Chondrocyte (in vitro differentiated cells): ENCODE measurements at regions not wholly inside any gene's neighbourhood (a gene's known extent, or its start where the extent isn't known, plus 50 kb on each side); places are given as distances from the start of the nearest gene placed in this dataset.
A peak's percentile ranks its signal among the peaks of the same experiment; 100 is the strongest.
"Not testable (repeated sequence)": the region's sequence is repeated elsewhere in the genome, so short reads cannot be mapped to it uniquely, and the experiment has no call there.

ENCODE experiments used
- DNase-seq: peaks from one replicate; pipeline ENCODE4 v3.0.0; 2021; ENCODE audit warnings: mixed read lengths, low spot score
- H3K27ac Mint-ChIP-seq: one replicate; pipeline ENCODE4 v1.8.0; 2021; ENCODE audit warnings: mild to moderate bottlenecking, moderate library complexity, mixed read lengths; ENCODE audit not compliant: unreplicated experiment
- H3K27me3 Mint-ChIP-seq: 2 replicates; pipeline ENCODE4 v1.8.0; 2021; ENCODE audit warnings: low read depth, mixed read lengths
- H3K36me3 Mint-ChIP-seq: 2 replicates; pipeline ENCODE4 v1.8.0; 2021; ENCODE audit warnings: low read depth, mixed read lengths
- H3K4me1 Mint-ChIP-seq: 2 replicates; pipeline ENCODE4 v1.8.0; 2021; ENCODE audit warnings: low read depth, mild to moderate bottlenecking, mixed read lengths
- H3K4me3 Mint-ChIP-seq: one replicate; pipeline ENCODE4 v1.8.0; 2021; ENCODE audit warnings: mild to moderate bottlenecking, moderate library complexity, mixed read lengths; ENCODE audit not compliant: unreplicated experiment
- H3K9me3 Mint-ChIP-seq: 2 replicates; pipeline ENCODE4 v1.8.0; 2021; ENCODE audit warnings: low read depth, mixed read lengths
- CTCF ChIP-seq: fragments of 200-600 bp; sonication (generic); IDR thresholded peaks from 2 replicates; pipeline ENCODE4 v1.5.0; 2021; ENCODE audit warnings: antibody characterized with exemption, mild to moderate bottlenecking, moderate library complexity

DNA sequence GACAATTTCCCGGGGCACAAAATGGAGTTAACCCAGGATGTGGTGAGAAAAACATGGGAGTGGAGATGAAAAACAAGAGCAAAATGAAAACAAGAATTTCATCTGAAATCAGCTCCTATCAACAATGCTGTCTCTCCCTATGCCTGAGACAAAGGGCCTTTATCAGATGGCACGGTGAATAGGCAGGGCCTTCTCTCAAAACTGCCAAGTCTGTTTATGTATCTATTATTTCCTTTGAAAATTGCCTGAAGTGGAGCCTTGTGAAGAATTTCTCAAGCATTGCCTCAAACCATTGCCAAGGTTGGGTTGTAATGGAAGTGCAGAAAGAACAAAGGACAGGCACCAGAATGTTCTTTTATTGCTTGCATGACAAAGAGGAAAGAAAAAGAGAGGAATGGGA lies 74.7 kb downstream of the BTBD3 start:
- Mint-ChIP-seq H3K4me1 (no peaks in the 10 kb centered on the region), H3K36me3 (no peaks in the 10 kb centered on the region), H3K27me3 (peaks cover 1% of the 10 kb centered on the region)

GRCh38 chr20:11993886-11994461 lies 76.3 kb downstream of the BTBD3 start:
- no peaks in the 10 kb centered on the region for H3K36me3 Mint-ChIP-seq
- TF ChIP-seq CTCF, result no peak

More for the DNA sequence above, 74.7 kb downstream of the BTBD3 start:
- DNase-seq, result no peak
- H3K27ac Mint-ChIP-seq, result no peak overlapping the region
- H3K9me3 Mint-ChIP-seq, result peaks cover 4% of the 10 kb centered on the region
- no peak overlapping the region for H3K4me3 Mint-ChIP-seq
- no peak for TF ChIP-seq CTCF

DNA sequence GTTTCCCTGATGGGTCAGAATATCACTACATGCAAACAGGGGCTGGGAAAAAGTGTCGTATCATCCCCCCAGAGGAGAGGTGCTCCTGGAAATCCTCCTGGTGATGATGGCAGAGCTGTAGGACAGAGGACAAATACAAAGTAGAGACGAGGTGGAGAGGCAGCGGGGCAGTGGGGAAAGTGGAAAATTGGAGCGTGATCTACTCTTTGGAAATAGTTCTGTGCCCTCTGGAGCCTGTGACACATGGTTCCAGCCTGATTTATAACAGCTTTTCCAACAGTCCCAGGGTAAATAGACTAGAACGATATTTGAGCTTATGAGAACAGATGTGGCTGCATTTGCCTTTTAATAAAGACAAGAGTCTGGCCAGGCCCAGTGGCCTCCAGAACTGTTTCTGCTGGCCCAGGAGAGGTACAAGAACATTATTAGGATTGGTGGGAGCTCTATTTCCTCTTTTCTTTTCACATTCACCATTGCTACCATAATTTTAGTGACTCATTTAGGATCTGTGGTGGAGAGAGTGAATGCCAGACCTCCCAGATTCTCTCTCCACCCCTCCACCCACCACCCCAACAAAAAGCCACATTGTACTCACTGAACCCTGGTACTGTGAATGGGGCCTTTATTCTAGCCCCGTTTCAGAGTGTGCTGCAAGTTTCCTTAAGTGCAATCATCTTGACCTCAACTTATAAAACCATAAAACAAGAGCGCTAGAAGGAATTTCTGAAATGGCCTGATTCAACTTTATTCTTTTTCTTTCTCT lies 78.3 kb downstream of the BTBD3 start:
- H3K27ac Mint-ChIP-seq, result no peak overlapping the region
- peaks cover 4% of the 10 kb centered on the region for H3K9me3 Mint-ChIP-seq
- no peak overlapping the region for H3K4me3 Mint-ChIP-seq
- H3K27me3 Mint-ChIP-seq, result no peaks in the 10 kb centered on the region
- no peaks in the 10 kb centered on the region for H3K4me1 Mint-ChIP-seq
- DNase-seq, result no peak
- H3K36me3 Mint-ChIP-seq, result no peaks in the 10 kb centered on the region
- no peak for TF ChIP-seq CTCF

More at GRCh38 chr20:11993886-11994461, 76.3 kb downstream of the BTBD3 start:
- no peak for DNase-seq
- Mint-ChIP-seq H3K27me3 (no peaks in the 10 kb centered on the region), H3K4me1 (no peaks in the 10 kb centered on the region), H3K4me3 (no peak overlapping the region), H3K27ac (no peak overlapping the region), H3K9me3 (peaks cover 4% of the 10 kb centered on the region)

GRCh38 chr20:12004776-12005175 lies 87.1 kb downstream of the BTBD3 start:
- H3K27ac Mint-ChIP-seq, H3K4me1 Mint-ChIP-seq, H3K4me3 Mint-ChIP-seq, H3K27me3 Mint-ChIP-seq, DNase-seq, H3K9me3 Mint-ChIP-seq, H3K36me3 Mint-ChIP-seq: not testable (repeated sequence)

- Mint-ChIP-seq H3K4me3 (no peak overlapping the region), H3K9me3 (no peaks in the 10 kb centered on the region), H3K36me3 (no peaks in the 10 kb centered on the region), H3K27ac (no peak overlapping the region), H3K27me3 (no peaks in the 10 kb centered on the region), H3K4me1 (no peaks in the 10 kb centered on the region)
- no peak for DNase-seq
- peak; percentile 79 for TF ChIP-seq CTCF
These were observed 94.8 kb downstream of the BTBD3 start for GRCh38 chr20:12012241-12013222.
